Esophagus muscularis mucosa (tissue), 4 donors: ENCODE measurements at regions not wholly inside any gene's neighbourhood (a gene's known extent, or its start where the extent isn't known, plus 50 kb on each side); places are given as distances from the start of the nearest gene placed in this dataset.

Experiments
- EP300 ChIP-seq: sonication (generic); formaldehyde crosslinking; IDR thresholded peaks from one replicate; pipeline ENCODE4 v1.6.1; 2017; ENCODE audit warnings: antibody characterized with exemption
- POLR2A ChIP-seq: fragments of 450-650 bp; IDR thresholded peaks from one replicate; pipeline ENCODE4 v1.6.1; 2017; ENCODE audit warnings: antibody characterized with exemption, moderate library complexity, mild to moderate bottlenecking, low read depth
- TF ChIP-seq, protein P1 (sequence below), 3 experiments: fragments of 200-600 bp in 2 of 3; fragments of 450-650 bp in 1 of 3; sonication (generic) in 2 of 3; IDR thresholded peaks; one replicate each; pipeline ENCODE4 v1.5.1; 2017 to 2019; ENCODE audit warnings: antibody characterized with exemption in 3 of 3, mild to moderate bottlenecking in 2 of 3, moderate library complexity in 1 of 3

DNA sequence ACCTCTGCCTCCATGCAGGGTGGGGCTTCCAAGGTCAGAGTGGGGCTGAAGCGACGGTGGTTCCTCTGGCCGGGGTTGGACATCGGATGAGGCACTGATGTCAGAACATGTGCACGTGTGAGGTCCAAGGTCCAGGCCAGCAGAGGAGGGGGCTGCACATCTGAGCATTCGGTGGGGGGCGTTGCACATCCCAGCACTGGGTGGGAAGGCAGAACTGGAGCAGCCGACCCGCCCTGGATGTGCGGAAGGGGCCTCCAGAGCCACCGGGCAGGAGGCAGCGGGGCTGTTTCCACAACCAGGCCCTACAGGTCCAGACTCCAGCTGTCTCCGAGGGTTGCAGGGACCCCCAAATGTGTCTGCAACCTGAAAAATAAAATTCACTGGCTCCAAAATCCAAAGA is 271.0 kb downstream of the CTTN start:
- TF ChIP-seq POLR2A (no peak), EP300 (no peak)
- TF ChIP-seq, protein P1, sequence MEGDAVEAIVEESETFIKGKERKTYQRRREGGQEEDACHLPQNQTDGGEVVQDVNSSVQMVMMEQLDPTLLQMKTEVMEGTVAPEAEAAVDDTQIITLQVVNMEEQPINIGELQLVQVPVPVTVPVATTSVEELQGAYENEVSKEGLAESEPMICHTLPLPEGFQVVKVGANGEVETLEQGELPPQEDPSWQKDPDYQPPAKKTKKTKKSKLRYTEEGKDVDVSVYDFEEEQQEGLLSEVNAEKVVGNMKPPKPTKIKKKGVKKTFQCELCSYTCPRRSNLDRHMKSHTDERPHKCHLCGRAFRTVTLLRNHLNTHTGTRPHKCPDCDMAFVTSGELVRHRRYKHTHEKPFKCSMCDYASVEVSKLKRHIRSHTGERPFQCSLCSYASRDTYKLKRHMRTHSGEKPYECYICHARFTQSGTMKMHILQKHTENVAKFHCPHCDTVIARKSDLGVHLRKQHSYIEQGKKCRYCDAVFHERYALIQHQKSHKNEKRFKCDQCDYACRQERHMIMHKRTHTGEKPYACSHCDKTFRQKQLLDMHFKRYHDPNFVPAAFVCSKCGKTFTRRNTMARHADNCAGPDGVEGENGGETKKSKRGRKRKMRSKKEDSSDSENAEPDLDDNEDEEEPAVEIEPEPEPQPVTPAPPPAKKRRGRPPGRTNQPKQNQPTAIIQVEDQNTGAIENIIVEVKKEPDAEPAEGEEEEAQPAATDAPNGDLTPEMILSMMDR (IDR thresholded peaks at IDR 0.05), result no peak
